Naive thymus-derived CD4-positive, alpha-beta T cell (primary cell): ENCODE measurements at regions not wholly inside any gene's neighbourhood (a gene's known extent, or its start where the extent isn't known, plus 50 kb on each side); places are given as distances from the start of the nearest gene placed in this dataset.
A peak's percentile ranks its signal among the peaks of the same experiment; 100 is the strongest.

Experiments
- ATAC-seq: fragments of 150-1000 bp; cut with Tn5 transposase; 2 replicates; pipeline ENCODE4 v1.10.0; 2021; ENCODE audit warnings: mild to moderate bottlenecking, moderate library complexity
- CTCF ChIA-PET: fragments of 350-600 bp; sonication (Branson Sonifier 250); formaldehyde crosslinking; loops from one replicate; lab custom pipeline; 2021; ENCODE audit warnings: antibody characterized with exemption; lab: Charles Lee
- POLR2A ChIA-PET: fragments of 350-600 bp; sonication (Branson Sonifier 250); formaldehyde crosslinking; loops from one replicate; lab custom pipeline; 2021; ENCODE audit warnings: antibody characterized with exemption, inconsistent platforms; lab: Charles Lee
- DNase-seq, 9 donors: peaks; one replicate each; pipeline versions ENCODE4 v3.0.0 to v3.0.0-alpha.2; 2020 to 2022; ENCODE audit warnings: mixed read lengths in 1 of 9
- H3K27ac ChIP-seq: one replicate; pipeline ENCODE4 v1.7.0; 2013; ENCODE audit warnings: mild to moderate bottlenecking, low read depth, low read length, moderate library complexity
- H3K27me3 ChIP-seq, 2 donors: one replicate each; pipeline ENCODE4 v1.7.0; 2013; ENCODE audit warnings: low read length in 2 of 2, mild to moderate bottlenecking in 2 of 2, moderate library complexity in 2 of 2; ENCODE audit not compliant: control insufficient read depth in 2 of 2, insufficient read depth in 2 of 2
- H3K36me3 ChIP-seq, 3 experiments: 1 replicate in 2 of 3; 2 replicates in 1 of 3; pipeline ENCODE4 v1.7.0; 2013; ENCODE audit warnings: low read length in 3 of 3, mild to moderate bottlenecking in 3 of 3, moderate library complexity in 1 of 3; ENCODE audit not compliant: insufficient read depth in 3 of 3, control insufficient read depth in 2 of 3
- H3K4me1 ChIP-seq, 2 donors: one replicate each; pipeline ENCODE4 v1.7.0; 2013; ENCODE audit warnings: low read length in 2 of 2, mild to moderate bottlenecking in 2 of 2, moderate library complexity in 1 of 2; ENCODE audit not compliant: control insufficient read depth in 2 of 2, insufficient read depth in 2 of 2
- H3K4me3 ChIP-seq: 2 replicates; pipeline ENCODE4 v1.7.0; 2013; ENCODE audit warnings: mild to moderate bottlenecking, low read length
- H3K9me3 ChIP-seq, 3 experiments: 1 replicate in 2 of 3; 2 replicates in 1 of 3; pipeline ENCODE4 v1.7.0; 2013; ENCODE audit warnings: low read length in 3 of 3; ENCODE audit not compliant: control insufficient read depth in 2 of 3
- H3K27ac Mint-ChIP-seq, 9 donors: one replicate each; pipeline ENCODE4 v1.8.0; 2020 to 2022; ENCODE audit warnings: mixed read lengths in 9 of 9, mild to moderate bottlenecking in 8 of 9, moderate library complexity in 5 of 9, inconsistent platforms in 2 of 9
- H3K27me3 Mint-ChIP-seq, 5 donors: one replicate each; pipeline ENCODE4 v1.8.0; 2021 to 2022; ENCODE audit warnings: mixed read lengths in 5 of 5, mild to moderate bottlenecking in 1 of 5
- H3K36me3 Mint-ChIP-seq, 5 donors: one replicate each; pipeline ENCODE4 v1.8.0; 2020 to 2022; ENCODE audit warnings: mixed read lengths in 5 of 5, mild to moderate bottlenecking in 3 of 5, inconsistent platforms in 1 of 5
- H3K4me1 Mint-ChIP-seq, 7 donors: one replicate each; pipeline ENCODE4 v1.8.0; 2020 to 2022; ENCODE audit warnings: mixed read lengths in 7 of 7, mild to moderate bottlenecking in 3 of 7, inconsistent platforms in 1 of 7
- H3K4me3 Mint-ChIP-seq, 10 donors: one replicate each; pipeline ENCODE4 v1.8.0; 2020 to 2022; ENCODE audit warnings: mild to moderate bottlenecking in 10 of 10, mixed read lengths in 10 of 10, moderate library complexity in 6 of 10, inconsistent platforms in 2 of 10
- H3K9me3 Mint-ChIP-seq, 11 donors: one replicate each; pipeline ENCODE4 v1.8.0; 2020 to 2022; ENCODE audit warnings: mixed read lengths in 11 of 11, mild to moderate bottlenecking in 4 of 11, inconsistent platforms in 1 of 11, moderate library complexity in 1 of 11
- intact Hi-C, 2 donors: fragments of 100-400 bp; cut with micrococcal nuclease; formaldehyde crosslinking; loops; one replicate each; pipeline ENCODE4 v1.15.1; 2023

DNA sequence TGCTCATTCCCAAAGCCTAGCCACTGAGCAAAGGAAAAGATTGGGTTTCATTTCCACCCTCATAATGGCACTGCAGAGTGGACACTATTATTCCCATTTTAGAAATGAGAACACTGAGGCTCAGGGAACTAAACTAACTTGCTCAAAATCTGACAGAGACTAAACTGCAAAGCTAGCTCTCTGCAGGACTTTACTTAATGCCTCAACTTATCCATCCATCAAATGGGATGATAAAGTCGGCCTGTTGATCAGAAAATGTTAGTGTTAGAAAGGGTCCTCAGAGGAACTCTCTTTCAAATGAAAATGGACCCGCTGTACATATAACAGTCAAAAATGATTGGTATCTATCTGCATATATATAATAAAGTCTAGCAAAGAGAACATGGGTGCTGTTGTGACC is 186.8 kb downstream of the QDPR start:
- Mint-ChIP-seq H3K4me3 (no peak overlapping the region), H3K9me3 (peaks cover 0 to 8% (median under 1%) of the 10 kb centered on the region in 11 donors), H3K27ac (no peak overlapping the region), H3K36me3 (peaks cover 0 to 5% (median 0%) of the 10 kb centered on the region in 5 donors), H3K4me1 (peaks cover 8 to 14% (median 10%) of the 10 kb centered on the region in 7 donors), H3K27me3 (peaks cover 0 to 4% (median 0%) of the 10 kb centered on the region in 5 donors)
- ATAC-seq (no peak), DNase-seq (no peak)
- Histone ChIP-seq H3K4me1 (peaks cover 0 to 6% of the 10 kb centered on the region in 2 donors), H3K9me3 (no peaks in the 10 kb centered on the region), H3K4me3 (no peak overlapping the region), H3K27ac (no peak overlapping the region), H3K27me3 (no peaks in the 10 kb centered on the region), H3K36me3 (no peaks in the 10 kb centered on the region)
- intact Hi-C loops: loop anchor here (2.0 kb wide), 1 partner anchor 530 kb away; no protein-coding TSS in a partner anchor
- CTCF ChIA-PET: interaction anchor here (1.0 kb wide), 1 partner anchor 8 kb away, joined by 3 read pairs; no protein-coding TSS in a partner anchor
- POLR2A ChIA-PET: no interaction called here

DNA sequence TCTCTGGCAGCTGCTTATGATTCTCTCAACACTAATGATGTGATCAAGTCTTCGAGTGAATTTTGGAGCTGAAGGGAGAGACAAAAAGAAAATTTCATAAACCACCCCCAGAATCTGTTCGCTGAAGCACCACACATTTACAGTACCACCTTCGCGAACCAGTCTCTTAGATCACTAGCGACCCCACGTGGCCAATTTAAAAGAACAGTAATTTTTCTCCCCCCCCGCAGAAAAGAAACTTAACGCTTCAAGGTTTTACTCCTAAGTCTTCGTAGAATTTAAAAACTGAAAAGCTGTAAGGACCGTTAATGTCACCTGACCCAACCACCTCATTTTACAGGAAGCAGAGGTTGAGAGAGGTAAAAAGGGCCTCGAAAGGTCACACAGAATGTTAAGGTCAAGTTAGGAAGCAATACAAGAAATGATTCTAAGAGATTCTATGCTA is 187.5 kb downstream of the QDPR start:
- no peak overlapping the region for H3K27ac ChIP-seq
- H3K27me3 Mint-ChIP-seq: peaks cover 0 to 4% (median 0%) of the 10 kb centered on the region in 5 donors
- peaks cover 0 to 14% (median 3%) of the 10 kb centered on the region in 11 donors for H3K9me3 Mint-ChIP-seq
- CTCF ChIA-PET: interaction anchor here (0.9 to 1.2 kb wide), 3 partner anchors 9 to 123 kb away, joined by 3 read pairs; no protein-coding TSS in a partner anchor
- peak; percentile 56 for ATAC-seq
- DNase-seq: peak in 7 of 9 donors; percentile 16 to 43 (median 31)
- H3K4me3 ChIP-seq: no peak overlapping the region
- POLR2A ChIA-PET: no interaction called here
- H3K4me3 Mint-ChIP-seq: peak overlapping the region; percentile 22 to 77 (median 57)
- peaks cover 8 to 14% (median 10%) of the 10 kb centered on the region in 7 donors for H3K4me1 Mint-ChIP-seq
- H3K36me3 Mint-ChIP-seq: peaks cover 0 to 5% (median 4%) of the 10 kb centered on the region in 5 donors
- H3K4me1 ChIP-seq: peaks cover 0 to 6% of the 10 kb centered on the region in 2 donors
- H3K36me3 ChIP-seq: no peaks in the 10 kb centered on the region
- H3K9me3 ChIP-seq: no peaks in the 10 kb centered on the region
- peak overlapping the region in 5 of 9 donors; percentile 17 to 67 (median 42) for H3K27ac Mint-ChIP-seq
- intact Hi-C loops: loop anchor here (1.0 to 5.0 kb wide), 6 partner anchors 12 to 1297 kb away; no protein-coding TSS in a partner anchor
- H3K27me3 ChIP-seq: no peaks in the 10 kb centered on the region

DNA sequence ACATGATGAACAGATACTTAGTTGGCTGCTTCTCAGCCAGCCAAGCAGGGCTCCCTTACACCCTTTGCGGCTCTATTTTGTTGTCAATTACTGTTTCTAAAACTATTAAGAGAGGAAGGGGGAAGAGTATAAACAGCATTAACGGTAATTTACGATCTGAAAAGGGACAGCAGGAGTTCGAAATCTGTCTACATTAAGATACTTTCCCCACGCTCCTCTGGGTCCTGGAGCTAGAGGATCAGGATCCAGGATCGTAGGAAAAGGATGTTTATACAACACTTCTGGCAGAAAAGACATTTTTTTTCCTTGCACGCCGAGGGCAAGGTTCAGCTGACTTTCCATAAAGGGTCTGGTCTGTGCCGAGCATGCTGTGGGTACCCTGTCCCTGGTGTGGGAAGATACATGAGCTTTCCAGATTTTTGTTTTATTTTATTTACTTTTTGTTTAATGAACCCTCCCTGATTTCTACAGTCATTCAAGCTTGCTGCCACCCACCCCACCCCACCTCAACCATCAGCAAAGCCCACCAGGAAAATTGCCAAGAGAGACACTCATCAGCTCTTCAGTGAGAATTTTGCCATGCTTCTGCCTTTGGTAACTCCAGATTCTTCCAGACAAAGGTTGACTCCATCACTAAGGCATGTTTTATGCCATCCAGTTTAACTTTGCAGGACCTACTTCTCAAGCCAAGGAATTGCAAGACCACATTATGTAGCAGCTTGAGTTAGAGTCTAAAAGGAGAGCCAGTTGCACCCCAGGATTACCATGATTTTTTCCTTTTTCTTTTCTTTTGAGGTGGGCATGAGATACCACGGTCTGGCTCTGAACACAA is 188.1 kb downstream of the QDPR start:
- peaks cover 0 to 5% (median 4%) of the 10 kb centered on the region in 5 donors for H3K36me3 Mint-ChIP-seq
- DNase-seq (no peak), ATAC-seq (no peak)
- H3K27me3 ChIP-seq: no peaks in the 10 kb centered on the region
- H3K36me3 ChIP-seq: no peaks in the 10 kb centered on the region
- H3K27ac Mint-ChIP-seq: peak overlapping the region in 3 of 9 donors; percentile 23 to 67 (median 55)
- H3K4me1 ChIP-seq: peaks cover 0 to 6% of the 10 kb centered on the region in 2 donors
- H3K4me3 ChIP-seq: no peak overlapping the region
- intact Hi-C loops: loop anchor here (1.0 to 5.0 kb wide), 6 partner anchors 13 to 1296 kb away; no protein-coding TSS in a partner anchor
- H3K9me3 ChIP-seq: no peaks in the 10 kb centered on the region
- POLR2A ChIA-PET: no interaction called here
- CTCF ChIA-PET: interaction anchor here (0.9 to 1.2 kb wide), 3 partner anchors 9 to 124 kb away, joined by 3 read pairs; no protein-coding TSS in a partner anchor
- H3K4me3 Mint-ChIP-seq: peak overlapping the region in 9 of 10 donors; percentile 22 to 77 (median 59)
- peaks cover 0 to 14% (median 3%) of the 10 kb centered on the region in 11 donors for H3K9me3 Mint-ChIP-seq
- H3K4me1 Mint-ChIP-seq: peaks cover 8 to 14% (median 10%) of the 10 kb centered on the region in 7 donors
- no peak overlapping the region for H3K27ac ChIP-seq
- H3K27me3 Mint-ChIP-seq: peaks cover 0 to 4% (median 0%) of the 10 kb centered on the region in 5 donors

DNA sequence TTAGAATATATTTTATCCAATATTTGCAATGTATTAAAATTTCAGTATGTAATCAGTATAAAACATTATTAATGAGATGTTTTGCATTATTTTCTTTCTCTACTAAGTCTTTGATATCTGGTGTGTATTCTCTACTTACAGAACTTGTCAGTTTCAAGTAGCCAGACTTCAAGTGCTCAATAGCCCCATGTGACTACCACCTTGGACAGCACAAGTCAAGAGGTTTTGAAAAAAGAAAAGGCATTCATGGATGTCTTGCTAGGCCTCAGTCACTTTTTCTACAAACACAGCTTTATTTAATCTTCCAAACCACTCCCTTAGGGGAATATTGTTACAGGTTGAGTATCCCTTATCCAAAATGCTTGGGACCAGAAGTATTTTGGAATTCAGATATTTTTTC is 189.4 kb downstream of the QDPR start:
- ATAC-seq (no peak), DNase-seq (no peak)
- CTCF ChIA-PET: no interaction called here
- Mint-ChIP-seq H3K9me3 (peaks cover 0 to 14% (median 3%) of the 10 kb centered on the region in 11 donors), H3K4me3 (no peak overlapping the region), H3K36me3 (peaks cover 0 to 5% (median 4%) of the 10 kb centered on the region in 5 donors), H3K4me1 (peaks cover 6 to 12% (median 10%) of the 10 kb centered on the region in 7 donors), H3K27me3 (no peaks in the 10 kb centered on the region), H3K27ac (no peak overlapping the region)
- no peaks in the 10 kb centered on the region for H3K27me3 ChIP-seq
- no peaks in the 10 kb centered on the region for H3K36me3 ChIP-seq
- H3K9me3 ChIP-seq: no peaks in the 10 kb centered on the region
- no peak overlapping the region for H3K4me3 ChIP-seq
- intact Hi-C loops: loop anchor here in 1 of 2 donors (5.0 kb wide), 1 partner anchor 1295 kb away; no protein-coding TSS in a partner anchor
- H3K27ac ChIP-seq: no peak overlapping the region
- POLR2A ChIA-PET: no interaction called here
- peaks cover 0 to 6% of the 10 kb centered on the region in 2 donors for H3K4me1 ChIP-seq

DNA sequence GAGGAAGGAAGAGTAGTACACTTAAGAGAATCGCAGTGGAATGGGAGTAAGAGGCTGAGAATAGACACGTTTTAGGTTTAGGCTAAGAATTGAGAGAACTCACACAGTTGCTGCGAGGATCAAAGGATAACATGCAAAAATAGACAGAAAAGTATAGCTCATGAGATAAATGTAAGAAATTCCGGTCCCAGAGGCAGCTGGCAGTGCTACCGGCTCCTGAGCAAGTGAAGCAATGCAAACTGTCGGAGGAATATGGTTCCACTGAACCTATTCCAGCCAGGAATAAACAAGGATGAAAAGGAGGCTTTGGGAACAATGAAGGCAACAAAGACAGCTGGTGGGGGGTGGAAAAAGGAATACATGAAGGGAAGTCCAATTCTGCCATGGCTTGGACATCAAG is 191.8 kb downstream of the QDPR start:
- Histone ChIP-seq H3K4me1 (peaks cover 0 to 6% of the 10 kb centered on the region in 2 donors), H3K27ac (no peak overlapping the region), H3K9me3 (no peaks in the 10 kb centered on the region), H3K27me3 (no peaks in the 10 kb centered on the region), H3K4me3 (no peak overlapping the region), H3K36me3 (no peaks in the 10 kb centered on the region)
- DNase-seq (no peak), ATAC-seq (no peak)
- Mint-ChIP-seq H3K4me1 (peaks cover 6 to 12% (median 10%) of the 10 kb centered on the region in 7 donors), H3K4me3 (no peak overlapping the region), H3K27me3 (peaks cover 0 to 18% (median 10%) of the 10 kb centered on the region in 5 donors), H3K27ac (no peak overlapping the region), H3K36me3 (peaks cover 0 to 5% (median 4%) of the 10 kb centered on the region in 5 donors), H3K9me3 (peaks cover 0 to 14% (median 4%) of the 10 kb centered on the region in 11 donors)
- POLR2A ChIA-PET: no interaction called here
- intact Hi-C loops: loop anchor here in 1 of 2 donors (5.0 kb wide), 1 partner anchor 1293 kb away; no protein-coding TSS in a partner anchor
- CTCF ChIA-PET: no interaction called here

DNA sequence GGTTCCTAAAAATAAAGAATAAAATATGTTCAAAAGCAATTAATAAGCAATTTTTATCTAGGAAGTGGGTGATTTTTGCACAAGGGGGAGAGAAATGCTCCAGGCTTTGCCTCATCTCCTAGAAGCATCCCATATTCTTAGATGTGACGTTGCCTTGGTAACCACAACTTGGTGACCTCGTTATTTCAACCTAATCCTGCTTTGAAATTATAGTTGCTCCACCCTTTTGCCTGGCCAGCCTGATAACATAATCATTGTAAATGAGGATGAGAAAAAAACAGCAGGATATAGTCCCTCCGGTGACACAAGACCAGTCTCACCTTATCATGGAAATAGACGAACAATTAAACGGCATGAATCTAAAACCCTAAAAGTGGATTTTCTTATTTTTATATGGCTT is 194.4 kb downstream of the QDPR start:
- Histone ChIP-seq H3K9me3 (no peaks in the 10 kb centered on the region), H3K27me3 (no peaks in the 10 kb centered on the region), H3K4me3 (no peak overlapping the region), H3K4me1 (no peaks in the 10 kb centered on the region), H3K36me3 (no peaks in the 10 kb centered on the region), H3K27ac (no peak overlapping the region)
- H3K9me3 Mint-ChIP-seq: peaks cover 0 to 14% (median 4%) of the 10 kb centered on the region in 11 donors
- peaks cover 0 to 27% (median 13%) of the 10 kb centered on the region in 5 donors for H3K27me3 Mint-ChIP-seq
- peaks cover 0 to 5% (median 4%) of the 10 kb centered on the region in 5 donors for H3K36me3 Mint-ChIP-seq
- ChIA-PET CTCF (no interaction called here), POLR2A (no interaction called here)
- no peak overlapping the region for H3K27ac Mint-ChIP-seq
- H3K4me3 Mint-ChIP-seq: no peak overlapping the region
- DNase-seq: no peak
- ATAC-seq: no peak
- intact Hi-C loops: no loop called here
- H3K4me1 Mint-ChIP-seq: peaks cover 0 to 2% (median 0%) of the 10 kb centered on the region in 7 donors
